Medulla oblongata (tissue), 1 donor: ENCODE measurements at regions not wholly inside any gene's neighbourhood (a gene's known extent, or its start where the extent isn't known, plus 50 kb on each side); places are given as distances from the start of the nearest gene placed in this dataset.
"Not testable (repeated sequence)": the region's sequence is repeated elsewhere in the genome, so short reads cannot be mapped to it uniquely, and the experiment has no call there.

Experiments used
- DNase-seq: peaks from one replicate; pipeline ENCODE4 v3.0.0-alpha.2; 2015; ENCODE audit errors: extremely low spot score

- DNase-seq, result no peak
Observed at GRCh38 chr5:3341446-3342240, 254.0 kb upstream of the IRX1 start.

DNA sequence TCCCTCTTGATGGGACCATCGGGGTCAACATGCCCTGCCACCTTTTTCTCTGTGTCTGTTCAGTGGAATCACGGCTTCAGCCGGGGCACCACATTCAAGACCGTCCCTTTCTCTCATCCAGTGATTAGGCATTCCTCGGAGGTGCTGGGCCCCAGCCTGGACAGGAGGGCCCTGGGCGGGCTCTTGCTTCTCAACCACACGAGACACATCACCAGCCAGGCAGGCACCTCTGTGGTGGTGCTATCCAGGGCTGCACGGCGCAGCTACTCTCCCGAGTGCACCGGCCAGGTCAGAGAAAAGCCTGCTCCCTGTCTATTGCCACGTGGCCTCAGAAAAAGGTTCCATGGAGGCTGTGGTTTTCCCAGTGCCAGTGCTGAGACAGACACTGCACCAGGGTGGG, 255.2 kb upstream of the IRX1 start:
- DNase-seq, result no peak

DNA sequence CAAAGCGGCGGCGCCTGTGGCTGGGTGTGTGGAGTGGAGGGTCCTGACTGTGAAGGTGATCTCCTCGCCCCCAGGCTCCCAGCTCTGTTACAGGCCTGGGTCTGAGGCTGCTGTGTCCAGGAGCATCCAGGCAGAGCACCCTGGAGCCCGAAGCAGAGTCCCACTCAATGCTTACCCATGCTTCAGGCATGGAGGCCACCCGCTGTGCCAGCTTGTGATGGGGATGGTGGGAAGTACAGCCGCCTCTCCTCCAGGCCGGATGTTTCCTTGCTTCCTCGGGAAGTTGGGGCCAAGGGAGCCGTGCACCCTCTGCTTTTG, 255.9 kb upstream of the IRX1 start:
- DNase-seq, result no peak

- DNase-seq, result no peak
Observed at GRCh38 chr5:3339092-3339797, 256.4 kb upstream of the IRX1 start.

- no peak for DNase-seq
Observed at GRCh38 chr5:3337812-3338541, 257.7 kb upstream of the IRX1 start.

DNA sequence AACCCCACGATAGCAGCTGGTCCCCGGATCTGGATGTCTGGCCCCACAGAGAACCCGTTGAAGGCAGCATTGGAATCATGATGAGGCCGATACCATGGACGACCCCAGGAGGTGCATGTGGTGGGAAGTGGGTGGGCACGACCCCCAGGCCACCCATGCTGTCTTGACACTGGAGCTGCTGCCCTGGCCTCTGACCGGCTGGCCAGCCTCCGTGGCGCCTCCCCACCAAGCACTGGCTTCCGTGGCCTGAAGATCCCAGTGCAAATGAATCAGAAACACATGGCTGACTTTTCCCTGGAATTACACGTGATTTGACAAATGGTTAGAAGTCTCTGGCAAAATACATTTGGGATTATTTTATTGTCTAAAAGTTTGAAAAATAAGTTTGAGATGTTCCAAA, 259.0 kb upstream of the IRX1 start:
- no peak for DNase-seq

GRCh38 chr5:3335301-3335700, 260.3 kb upstream of the IRX1 start:
- DNase-seq, result no peak

DNA sequence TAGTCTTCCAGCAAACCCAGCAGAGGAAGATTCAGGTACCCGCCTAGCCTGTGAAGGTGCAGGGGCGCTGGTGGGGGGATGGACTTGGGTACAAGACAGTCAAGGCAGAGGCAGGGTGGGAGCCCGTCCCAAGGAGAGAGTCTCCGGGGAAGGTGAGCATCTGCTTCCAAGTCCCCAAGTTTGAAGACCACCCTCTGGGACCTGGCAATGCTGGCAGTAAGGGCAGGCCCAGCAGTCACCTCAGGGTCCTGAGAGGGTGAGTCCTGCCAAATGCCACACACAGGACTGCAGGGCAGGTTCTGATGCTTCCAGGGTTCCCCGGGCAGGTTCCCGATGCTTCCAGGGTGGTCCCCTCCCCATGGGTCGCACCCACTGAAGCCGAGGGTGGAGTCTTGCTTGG, 261.8 kb upstream of the IRX1 start:
- DNase-seq, result no peak

GRCh38 chr5:3333105-3333504, 262.5 kb upstream of the IRX1 start:
- DNase-seq, result no peak

DNA sequence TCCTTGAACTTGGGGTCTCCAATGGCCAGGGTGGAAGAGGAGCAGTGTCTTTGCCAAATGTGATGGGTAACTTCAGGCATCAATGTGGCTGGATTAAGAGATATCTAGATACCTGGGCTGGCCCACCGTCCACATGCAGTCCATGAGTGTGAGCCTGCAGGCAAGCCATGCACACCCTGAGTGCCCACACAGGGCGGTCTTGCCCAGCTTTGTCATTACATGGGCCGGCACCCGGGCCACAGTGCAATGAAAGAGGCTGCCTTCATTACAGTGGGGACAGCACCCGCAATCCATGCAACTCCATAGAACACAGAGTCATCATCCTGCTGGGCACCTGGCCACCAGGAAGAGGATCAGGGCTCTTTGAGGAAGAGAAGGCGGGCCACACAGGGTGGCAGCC, 263.8 kb upstream of the IRX1 start:
- DNase-seq, result no peak

DNA sequence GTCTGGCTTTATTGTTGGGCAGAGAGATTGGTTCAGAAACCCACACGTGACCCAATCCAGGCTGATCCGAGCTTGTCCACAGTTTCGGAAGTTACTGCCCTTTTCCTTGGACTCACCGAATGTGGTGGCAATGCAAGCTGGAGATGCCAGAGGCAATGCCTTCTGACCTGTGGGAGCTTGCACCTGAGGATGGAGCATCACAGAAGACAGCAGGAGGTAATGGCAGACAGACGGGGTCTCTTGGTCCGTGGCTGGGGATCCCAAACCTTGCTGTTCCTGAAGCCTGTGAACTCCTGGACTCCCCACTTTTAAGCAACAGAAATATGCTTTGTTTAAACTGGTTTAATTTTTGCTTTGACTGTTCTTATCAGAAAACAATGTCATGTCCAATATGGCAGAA, 265.2 kb upstream of the IRX1 start:
- no peak for DNase-seq

GRCh38 chr5:3329427-3329826, 266.2 kb upstream of the IRX1 start:
- DNase-seq, result no peak

GRCh38 chr5:3326841-3327232, 268.8 kb upstream of the IRX1 start:
- DNase-seq, result no peak

DNA sequence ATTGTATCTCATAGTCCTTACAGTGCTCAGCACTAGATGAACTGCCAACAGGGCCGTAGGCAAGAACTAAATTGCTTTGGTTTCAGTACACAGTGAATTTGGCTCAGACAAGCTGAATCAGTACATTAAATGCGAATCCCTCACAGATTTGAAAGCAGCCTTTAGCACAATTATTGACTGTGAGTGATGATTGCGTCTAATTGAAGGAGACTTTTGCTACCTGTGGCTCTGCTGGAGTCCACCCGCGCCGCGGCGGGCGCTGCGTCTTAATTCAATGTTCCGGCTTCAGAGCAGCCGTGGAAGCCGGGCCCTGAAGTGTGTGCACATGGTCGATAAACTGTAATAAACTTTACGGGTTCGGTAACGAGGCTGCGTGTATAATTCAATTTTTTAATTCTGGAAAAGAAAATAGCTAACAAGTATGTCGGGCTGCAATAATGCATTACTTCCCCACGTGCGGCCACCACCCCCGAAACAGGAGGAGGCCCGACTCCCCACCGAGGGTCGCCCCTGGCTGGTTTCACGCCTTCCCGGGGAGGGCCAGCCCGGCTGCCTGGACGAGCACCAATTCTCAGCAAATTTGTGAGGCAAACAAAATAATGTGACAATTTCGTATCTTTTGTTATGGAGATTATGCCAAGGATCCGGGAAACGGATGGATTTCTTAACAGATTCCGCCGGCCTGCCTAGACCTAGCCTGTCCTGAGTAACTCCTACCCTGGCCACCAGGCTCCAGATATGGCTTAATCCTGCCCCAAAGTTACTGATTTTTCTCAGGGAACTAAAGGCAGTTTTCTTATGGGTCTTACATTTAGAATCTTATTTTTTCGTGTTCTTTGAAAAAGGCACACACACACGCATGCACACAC, 269.4 kb upstream of the IRX1 start:
- peak; percentile 3 for DNase-seq

- DNase-seq, result no peak
Observed at GRCh38 chr5:3325201-3325971, 270.2 kb upstream of the IRX1 start.

- no peak for DNase-seq
Observed at GRCh38 chr5:3324421-3325101, 271.1 kb upstream of the IRX1 start.

GRCh38 chr5:3323966-3324365, 271.7 kb upstream of the IRX1 start:
- not testable (repeated sequence) for DNase-seq

DNA sequence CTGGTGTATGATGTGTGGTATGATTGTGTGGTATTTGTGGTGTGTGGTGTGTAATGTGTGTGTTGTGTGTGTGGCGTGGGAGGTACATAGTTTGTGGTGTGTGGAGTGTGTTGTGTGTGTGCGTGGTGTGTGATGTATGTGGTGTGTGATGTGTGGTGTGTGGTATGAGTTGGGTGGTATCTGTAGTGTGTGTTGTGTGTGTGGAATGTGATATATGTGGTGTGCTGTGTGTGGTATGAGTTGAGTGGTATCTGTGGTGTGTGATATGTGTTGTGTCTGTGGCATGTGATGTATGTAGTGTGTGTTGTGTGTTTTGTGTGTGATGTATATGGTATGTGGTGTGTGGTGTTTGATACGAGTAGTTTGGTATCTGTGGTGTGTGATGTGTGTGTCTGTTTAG, 272.5 kb upstream of the IRX1 start:
- DNase-seq, result no peak

GRCh38 chr5:3322642-3323041, 273.0 kb upstream of the IRX1 start:
- no peak for DNase-seq

- no peak for DNase-seq
Observed at GRCh38 chr5:3321923-3322322, 273.7 kb upstream of the IRX1 start.
